Germinal center (tissue), 1 donor: ENCODE measurements at regions not wholly inside any gene's neighbourhood (a gene's known extent, or its start where the extent isn't known, plus 50 kb on each side); places are given as distances from the start of the nearest gene placed in this dataset.
"Not testable (repeated sequence)": the region's sequence is repeated elsewhere in the genome, so short reads cannot be mapped to it uniquely, and the experiment has no call there.

Experiments used
- DNase-seq: peaks from one replicate; pipeline ENCODE4 v3.0.0; 2012; ENCODE audit warnings: mixed read lengths, low spot score

DNA sequence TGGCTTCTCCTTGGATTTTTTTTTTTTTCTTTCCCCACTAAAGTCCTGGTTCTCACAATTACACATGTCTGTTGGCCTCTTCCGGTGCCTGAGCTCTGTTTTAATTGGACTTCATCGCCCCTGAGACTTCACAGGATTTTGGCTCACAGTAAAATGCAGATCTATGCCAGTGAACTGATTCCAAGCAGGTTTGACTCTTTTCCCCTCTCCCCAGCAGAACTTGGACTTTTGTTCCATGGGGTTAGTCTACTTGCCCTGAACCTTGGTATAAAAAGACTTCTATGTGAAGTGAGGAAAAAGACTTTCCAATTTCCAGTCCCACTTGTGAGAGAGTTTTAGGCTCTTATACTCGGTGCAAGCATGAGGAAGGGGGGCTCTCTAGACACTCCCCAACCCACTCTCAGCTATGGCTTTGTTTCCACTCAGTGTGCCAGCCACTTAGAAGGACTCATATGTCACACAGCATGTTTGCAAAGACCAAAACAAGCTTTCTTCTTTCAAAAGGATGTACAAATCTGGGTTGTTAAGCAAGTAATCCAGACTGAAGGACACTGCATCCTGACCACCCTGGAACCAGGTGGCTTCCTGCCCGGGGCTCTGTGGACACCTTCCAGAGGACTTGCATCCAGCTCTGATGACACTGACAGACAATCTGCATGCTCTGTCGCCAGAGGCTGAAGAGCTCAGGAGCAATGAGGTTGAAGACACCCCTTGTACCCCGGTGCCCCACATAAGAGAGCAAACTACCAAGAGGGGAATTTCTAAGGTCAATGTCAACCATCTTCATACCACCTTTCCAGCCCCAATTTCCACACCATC lies 221.9 kb upstream of the EGLN3 start:
- no peak for DNase-seq

DNA sequence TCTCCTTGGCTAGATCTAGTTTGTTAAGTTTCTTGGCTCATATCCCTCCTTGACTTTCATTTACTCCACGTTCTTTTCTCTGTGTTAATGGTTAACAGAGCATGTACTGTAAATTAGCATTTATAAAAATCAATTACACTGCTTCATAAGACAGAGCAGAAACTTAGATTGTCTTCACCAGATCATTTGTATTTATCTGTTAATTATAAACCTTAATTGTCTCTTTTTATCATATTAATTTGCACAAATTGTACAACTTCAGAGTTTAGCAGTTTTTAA lies 221.2 kb upstream of the EGLN3 start:
- no peak for DNase-seq

DNA sequence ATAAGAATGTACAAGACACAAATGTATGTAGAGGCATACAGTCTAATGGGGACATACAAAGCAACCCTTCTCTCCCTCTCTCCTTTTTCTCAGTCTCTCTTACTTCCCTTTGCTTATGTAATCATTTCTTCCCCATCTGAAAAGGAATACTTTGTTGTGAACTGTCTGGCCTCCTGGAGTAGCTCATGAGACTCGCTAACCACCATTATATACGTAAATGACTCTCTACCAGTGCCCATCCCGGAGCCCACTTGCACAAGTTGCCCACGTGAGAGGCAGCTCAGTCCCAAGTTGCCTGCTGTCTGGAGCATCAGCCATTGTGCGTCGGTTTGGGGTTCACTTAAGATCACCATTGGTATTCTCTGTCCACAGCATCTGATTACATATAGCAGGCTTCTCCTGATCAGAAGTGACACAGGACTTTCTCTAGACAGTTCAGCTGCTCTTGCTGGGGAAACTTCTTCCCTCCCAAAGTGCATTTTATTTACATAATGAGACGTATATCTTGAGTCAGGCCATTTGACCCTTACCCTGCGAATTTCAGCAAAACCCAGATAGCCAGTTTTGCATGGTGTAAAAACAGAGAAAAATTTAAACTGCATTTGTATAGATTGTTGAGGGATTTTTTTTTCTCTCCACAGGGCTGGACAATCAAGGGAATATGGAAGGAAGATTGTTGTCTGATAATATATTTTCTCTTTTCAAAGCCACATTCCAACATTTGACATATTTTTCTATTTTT lies 220.7 kb upstream of the EGLN3 start:
- DNase-seq = no peak

GRCh38 chr14:34170882-34171281 lies 220.0 kb upstream of the EGLN3 start:
- DNase-seq = no peak

- no peak for DNase-seq
Observed at GRCh38 chr14:34169561-34169960, 218.7 kb upstream of the EGLN3 start.

GRCh38 chr14:34168656-34169055 lies 217.8 kb upstream of the EGLN3 start:
- no peak for DNase-seq

DNA sequence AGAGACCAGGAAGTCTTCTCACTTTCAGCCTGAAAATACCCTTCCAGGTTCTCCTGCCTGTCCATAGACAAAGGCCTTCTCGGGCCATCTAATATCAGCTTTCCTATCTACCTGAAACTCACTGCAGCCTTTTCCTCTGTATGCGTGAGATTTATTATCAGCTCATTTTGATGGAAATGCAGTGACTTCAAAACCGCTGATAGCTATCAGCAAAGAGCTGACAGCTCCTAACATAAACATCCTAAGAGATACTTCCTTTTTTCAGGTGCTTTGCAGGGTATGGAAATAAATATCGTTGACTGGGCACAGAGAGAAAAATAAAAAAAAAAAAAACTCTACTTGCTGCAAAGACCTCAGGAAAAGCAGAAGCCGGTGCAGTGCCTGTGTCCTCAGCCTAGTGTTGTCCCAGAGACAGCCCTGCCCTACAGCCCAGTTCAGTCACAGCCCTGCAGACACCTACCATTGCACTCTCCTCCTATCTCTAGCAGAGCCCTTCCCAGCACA lies 215.0 kb upstream of the EGLN3 start:
- DNase-seq = no peak

DNA sequence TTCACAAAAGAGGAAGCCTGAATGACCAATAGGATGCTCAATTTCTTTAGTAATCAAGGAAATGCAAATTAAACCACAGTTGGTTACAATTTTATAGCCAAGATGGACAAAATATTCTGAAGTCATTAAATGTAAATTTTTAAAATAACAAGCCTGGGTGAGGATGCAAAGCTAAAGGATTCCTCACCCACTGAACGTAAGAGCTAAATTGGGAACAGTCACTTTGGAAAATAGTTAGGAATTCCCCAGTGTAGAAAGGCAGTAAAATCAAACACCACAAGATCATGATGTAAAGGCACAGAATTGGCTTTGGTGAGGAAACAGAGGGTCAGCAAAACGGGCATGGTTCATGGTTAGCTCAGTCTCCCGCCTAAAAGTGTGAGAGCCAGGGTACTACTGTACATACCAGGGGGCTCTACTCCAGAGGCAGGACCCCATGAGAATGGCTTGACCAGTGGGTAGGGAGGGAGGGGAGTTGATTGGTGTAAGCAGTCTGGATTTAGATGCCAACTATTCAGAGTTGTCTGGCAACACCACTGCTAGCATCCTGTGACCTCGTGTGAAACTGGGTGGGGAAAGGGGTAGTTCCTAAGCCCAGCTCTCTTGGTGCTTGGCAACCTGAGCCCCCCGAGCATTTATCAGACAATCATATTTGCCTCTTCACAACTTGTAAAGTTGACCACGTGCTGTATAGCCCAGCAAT lies 213.4 kb upstream of the EGLN3 start:
- no peak for DNase-seq

GRCh38 chr14:34161351-34162082 lies 210.6 kb upstream of the EGLN3 start:
- DNase-seq = no peak

DNA sequence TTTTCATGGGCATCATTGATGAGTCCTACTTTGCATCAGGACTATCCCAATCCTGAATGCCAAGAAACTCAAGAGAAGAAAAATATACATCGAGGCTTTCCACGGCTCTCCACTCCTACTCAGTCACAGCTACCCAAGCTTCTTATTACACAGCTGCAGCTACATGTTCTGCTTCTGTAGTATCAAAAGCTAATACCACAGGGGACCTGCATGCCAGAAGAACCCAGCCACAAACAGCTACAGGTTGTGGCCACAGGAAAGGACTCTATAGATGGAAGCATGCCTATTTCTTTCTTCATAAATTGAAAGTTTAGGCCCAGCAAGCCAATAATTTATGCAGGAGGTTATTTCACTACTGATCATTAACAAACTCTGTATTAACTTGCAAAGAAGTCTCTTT lies 209.7 kb upstream of the EGLN3 start:
- no peak for DNase-seq

DNA sequence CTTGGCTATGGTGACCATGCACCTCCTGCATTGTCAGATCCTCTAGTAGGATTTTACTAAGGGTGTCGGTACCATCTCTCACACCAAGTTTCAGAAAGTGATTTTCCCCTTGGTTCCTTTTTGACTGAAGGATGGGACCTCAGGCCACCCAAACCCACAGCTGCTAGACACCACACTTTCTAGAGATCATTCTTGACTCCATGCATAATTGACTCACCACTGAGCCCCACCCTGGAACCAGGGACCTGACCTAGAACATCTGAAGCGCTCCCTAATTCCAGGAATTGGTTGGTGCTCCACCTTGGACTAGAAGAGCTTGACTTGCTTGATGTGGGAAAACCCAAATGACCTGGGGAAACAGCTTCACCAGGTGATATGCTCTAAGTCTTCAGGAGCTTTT lies 206.8 kb upstream of the EGLN3 start:
- DNase-seq = no peak

DNA sequence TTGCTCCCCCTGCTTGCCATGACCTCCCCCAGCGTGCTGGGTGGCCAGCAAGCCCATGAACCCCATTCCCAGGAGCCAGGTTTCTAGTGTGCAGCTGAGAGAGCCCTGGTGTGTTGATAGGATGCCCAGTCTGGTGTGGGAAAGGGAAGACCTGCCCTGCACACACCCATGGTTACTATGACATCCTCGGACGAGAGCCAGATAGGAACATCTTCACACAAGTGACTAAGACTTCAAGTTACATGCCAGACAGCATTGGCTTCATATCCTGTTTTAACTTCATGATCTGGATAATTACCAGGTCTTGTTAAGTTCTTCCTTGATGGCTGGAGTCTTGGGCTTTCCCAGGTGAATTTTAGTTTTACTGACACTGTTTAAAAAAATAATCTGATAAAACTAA lies 196.6 kb upstream of the EGLN3 start:
- DNase-seq = no peak

- DNase-seq = not testable (repeated sequence)
Observed at GRCh38 chr14:34140127-34140526, 189.3 kb upstream of the EGLN3 start.

- not testable (repeated sequence) for DNase-seq
Observed at GRCh38 chr14:34139160-34140121, 188.6 kb upstream of the EGLN3 start.

DNA sequence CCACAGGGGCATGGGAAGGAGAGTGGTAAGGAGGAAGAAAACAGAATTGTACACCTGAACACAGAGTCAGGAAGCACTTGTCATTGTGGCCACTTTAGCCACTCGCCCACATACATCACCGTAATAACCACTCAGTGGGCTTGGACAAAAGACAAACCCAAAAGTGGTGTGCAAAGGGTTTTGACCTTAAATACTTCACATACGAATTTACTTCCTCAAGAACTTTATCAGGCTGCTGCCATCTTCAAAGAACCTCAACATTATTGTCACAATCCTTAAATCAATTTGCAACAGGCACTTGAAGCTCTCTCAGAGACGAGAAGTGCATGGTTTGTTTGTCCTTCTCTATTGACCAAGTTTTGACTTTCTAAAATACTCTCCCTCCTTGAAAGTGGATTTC lies 187.3 kb upstream of the EGLN3 start:
- no peak for DNase-seq

- DNase-seq = no peak
Observed at GRCh38 chr14:34137001-34137745, 186.3 kb upstream of the EGLN3 start.

- no peak for DNase-seq
Observed at GRCh38 chr14:34135492-34135891, 184.6 kb upstream of the EGLN3 start.

GRCh38 chr14:34134484-34134883 lies 183.6 kb upstream of the EGLN3 start:
- no peak for DNase-seq

GRCh38 chr14:34129927-34130552 lies 179.2 kb upstream of the EGLN3 start:
- DNase-seq = no peak

DNA sequence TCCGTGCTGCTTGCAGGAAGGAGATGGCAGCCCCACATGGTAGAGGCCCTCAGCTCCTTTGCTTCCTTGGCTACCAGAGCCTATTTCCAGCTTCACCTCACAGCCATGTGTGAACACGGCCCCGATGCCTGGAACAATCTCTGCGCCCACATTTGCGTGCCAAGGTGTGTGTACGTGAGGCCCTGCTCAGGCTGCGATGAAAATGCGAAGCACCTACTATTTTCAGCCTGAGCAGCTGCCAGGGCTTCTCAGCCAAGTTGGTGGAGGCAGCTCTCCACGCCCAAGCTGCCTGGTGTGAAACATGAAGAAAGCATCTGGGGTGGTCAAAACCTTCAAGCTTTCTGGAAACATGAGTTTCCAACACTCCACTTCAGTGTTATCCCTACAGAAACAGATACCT lies 177.8 kb upstream of the EGLN3 start:
- no peak for DNase-seq
